Activated naive CD8-positive, alpha-beta T cell treated with anti-CD3 and anti-CD28 coated beads, Interleukin-2, amount 50 U/mL, for 24 hours (primary cell): ENCODE measurements at regions not wholly inside any gene's neighbourhood (a gene's known extent, or its start where the extent isn't known, plus 50 kb on each side); places are given as distances from the start of the nearest gene placed in this dataset.
"Not testable (repeated sequence)": the region's sequence is repeated elsewhere in the genome, so short reads cannot be mapped to it uniquely, and the experiment has no call there.

Experiments
- ATAC-seq: fragments of 150-1000 bp; cut with Tn5 transposase; one replicate; pipeline ENCODE4 v1.10.0; 2021
- DNase-seq: peaks from one replicate; pipeline ENCODE4 v3.0.0; 2021
- H3K27ac Mint-ChIP-seq: one replicate; pipeline ENCODE4 v1.8.0; 2021; ENCODE audit warnings: mild to moderate bottlenecking, mixed read lengths
- H3K27me3 Mint-ChIP-seq: one replicate; pipeline ENCODE4 v1.8.0; 2021; ENCODE audit warnings: mixed read lengths
- H3K36me3 Mint-ChIP-seq: one replicate; pipeline ENCODE4 v1.8.0; 2021; ENCODE audit warnings: low read depth, mixed read lengths
- H3K4me1 Mint-ChIP-seq: one replicate; pipeline ENCODE4 v1.8.0; 2021; ENCODE audit warnings: mixed read lengths
- H3K4me3 Mint-ChIP-seq: one replicate; pipeline ENCODE4 v1.8.0; 2021; ENCODE audit warnings: mild to moderate bottlenecking, moderate library complexity, mixed read lengths
- H3K9me3 Mint-ChIP-seq: one replicate; pipeline ENCODE4 v1.8.0; 2021; ENCODE audit warnings: mixed read lengths

DNA sequence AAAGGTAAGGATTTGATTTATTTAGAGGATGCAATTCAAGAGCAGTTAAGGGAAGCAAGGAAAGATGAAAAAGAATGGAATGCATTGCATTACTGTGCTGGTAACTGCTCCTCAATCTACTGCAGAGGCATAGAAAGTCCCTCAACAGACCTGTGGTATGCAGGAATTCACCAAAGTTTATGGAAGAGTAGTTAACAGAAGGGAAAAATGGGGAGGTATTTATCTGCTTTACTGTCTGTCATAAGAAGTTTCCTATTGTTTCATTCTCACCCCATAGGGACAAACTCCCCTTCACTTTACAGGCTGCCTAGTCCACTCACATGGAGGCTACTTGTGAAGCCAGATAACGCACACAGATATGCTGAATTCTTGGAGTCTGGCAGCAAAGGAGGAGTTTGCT lies 354.9 kb upstream of the SPRY2 start:
- Mint-ChIP-seq H3K4me1 (no peaks in the 10 kb centered on the region), H3K9me3 (no peaks in the 10 kb centered on the region), H3K27ac (no peak overlapping the region), H3K4me3 (no peak overlapping the region), H3K27me3 (no peaks in the 10 kb centered on the region), H3K36me3 (no peaks in the 10 kb centered on the region)
- ATAC-seq, result no peak
- no peak for DNase-seq

DNA sequence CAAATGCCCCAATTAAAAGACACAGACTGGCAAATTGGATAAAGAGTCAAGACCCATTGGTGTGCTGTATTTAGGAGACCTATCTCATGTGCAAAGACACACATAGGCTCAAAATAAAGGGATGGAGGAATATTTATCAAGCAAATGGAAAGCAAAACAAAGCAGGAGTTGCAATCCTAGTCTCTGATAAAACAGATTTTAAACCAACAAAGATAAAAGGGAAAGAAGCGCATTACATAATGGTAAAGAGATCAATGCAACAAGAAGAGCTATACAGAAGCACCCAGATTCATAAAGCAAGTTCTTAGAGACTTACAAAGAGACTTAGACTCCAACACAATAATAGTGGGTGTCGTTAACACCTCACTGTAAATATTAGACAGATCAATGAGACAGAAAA lies 350.9 kb upstream of the SPRY2 start:
- H3K27ac Mint-ChIP-seq, H3K27me3 Mint-ChIP-seq, H3K9me3 Mint-ChIP-seq, ATAC-seq, DNase-seq, H3K4me1 Mint-ChIP-seq, H3K4me3 Mint-ChIP-seq, H3K36me3 Mint-ChIP-seq: not testable (repeated sequence)

DNA sequence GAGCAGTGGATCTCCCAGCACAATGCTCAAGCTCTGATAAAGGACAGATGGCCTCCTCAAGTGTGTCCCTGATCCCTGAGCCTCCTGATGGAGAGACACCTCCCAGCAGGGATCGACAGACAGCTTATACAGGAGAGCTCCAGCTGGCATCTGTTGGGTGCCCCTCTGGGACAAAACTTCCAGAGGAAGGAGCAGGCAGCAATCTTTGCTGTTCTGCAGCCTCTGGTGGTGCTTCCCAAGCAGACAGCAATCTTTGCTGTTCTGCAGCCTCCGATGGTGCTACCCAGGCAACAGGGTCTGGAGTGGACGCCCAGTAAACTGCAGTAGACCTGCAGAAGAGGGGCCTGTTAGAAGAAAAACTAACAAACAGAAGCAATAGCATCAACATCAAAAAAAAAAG lies 349.3 kb upstream of the SPRY2 start:
- Mint-ChIP-seq H3K27me3 (no peaks in the 10 kb centered on the region), H3K9me3 (no peaks in the 10 kb centered on the region), H3K27ac (no peak overlapping the region), H3K36me3 (no peaks in the 10 kb centered on the region), H3K4me3 (no peak overlapping the region), H3K4me1 (no peaks in the 10 kb centered on the region)
- ATAC-seq (no peak), DNase-seq (no peak)

DNA sequence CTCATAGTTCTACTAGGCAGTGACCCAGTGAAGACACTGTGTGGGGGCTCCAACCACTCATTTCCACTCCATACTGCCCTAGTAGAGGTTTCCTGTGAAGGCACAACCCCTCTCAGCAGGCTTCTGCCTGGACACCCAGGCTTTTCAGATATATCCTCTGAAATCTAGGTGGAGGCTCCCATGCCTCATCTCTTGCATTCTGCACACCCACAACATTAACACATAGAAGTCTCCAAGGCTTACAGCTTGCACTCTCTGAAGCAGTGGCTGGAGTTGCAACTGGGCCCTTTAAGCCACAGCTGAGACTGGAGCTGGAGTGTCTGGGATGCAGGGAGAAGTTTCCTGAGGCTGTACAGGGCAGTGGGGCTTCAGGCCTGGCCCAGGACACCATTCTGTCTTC lies 347.7 kb upstream of the SPRY2 start:
- Mint-ChIP-seq H3K27me3 (no peaks in the 10 kb centered on the region), H3K4me3 (no peak overlapping the region), H3K4me1 (no peaks in the 10 kb centered on the region), H3K36me3 (no peaks in the 10 kb centered on the region), H3K27ac (no peak overlapping the region), H3K9me3 (no peaks in the 10 kb centered on the region)
- ATAC-seq (no peak), DNase-seq (no peak)

DNA sequence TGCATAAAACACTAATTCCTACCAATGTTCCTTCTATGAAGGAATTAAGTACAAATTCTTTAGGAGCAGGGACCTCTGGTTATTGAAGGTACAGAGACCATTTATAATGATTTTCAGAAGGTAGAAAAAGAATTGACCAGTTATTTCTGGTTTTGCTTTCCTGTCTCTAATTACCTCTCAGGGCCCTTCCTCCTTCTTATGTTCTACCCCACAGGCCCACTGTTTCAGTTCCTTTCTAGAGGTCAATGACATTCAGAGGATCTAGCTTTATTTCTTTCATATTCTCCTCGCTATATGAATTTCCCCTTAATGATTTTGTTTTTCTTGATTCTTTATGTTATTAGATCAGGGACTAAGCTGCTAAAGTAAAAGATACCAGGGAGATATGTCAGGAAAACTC lies 345.0 kb upstream of the SPRY2 start:
- H3K27me3 Mint-ChIP-seq, result no peaks in the 10 kb centered on the region
- H3K4me3 Mint-ChIP-seq, result no peak overlapping the region
- ATAC-seq (no peak), DNase-seq (no peak)
- no peaks in the 10 kb centered on the region for H3K9me3 Mint-ChIP-seq
- H3K4me1 Mint-ChIP-seq, result no peaks in the 10 kb centered on the region
- no peaks in the 10 kb centered on the region for H3K36me3 Mint-ChIP-seq
- H3K27ac Mint-ChIP-seq, result no peak overlapping the region

DNA sequence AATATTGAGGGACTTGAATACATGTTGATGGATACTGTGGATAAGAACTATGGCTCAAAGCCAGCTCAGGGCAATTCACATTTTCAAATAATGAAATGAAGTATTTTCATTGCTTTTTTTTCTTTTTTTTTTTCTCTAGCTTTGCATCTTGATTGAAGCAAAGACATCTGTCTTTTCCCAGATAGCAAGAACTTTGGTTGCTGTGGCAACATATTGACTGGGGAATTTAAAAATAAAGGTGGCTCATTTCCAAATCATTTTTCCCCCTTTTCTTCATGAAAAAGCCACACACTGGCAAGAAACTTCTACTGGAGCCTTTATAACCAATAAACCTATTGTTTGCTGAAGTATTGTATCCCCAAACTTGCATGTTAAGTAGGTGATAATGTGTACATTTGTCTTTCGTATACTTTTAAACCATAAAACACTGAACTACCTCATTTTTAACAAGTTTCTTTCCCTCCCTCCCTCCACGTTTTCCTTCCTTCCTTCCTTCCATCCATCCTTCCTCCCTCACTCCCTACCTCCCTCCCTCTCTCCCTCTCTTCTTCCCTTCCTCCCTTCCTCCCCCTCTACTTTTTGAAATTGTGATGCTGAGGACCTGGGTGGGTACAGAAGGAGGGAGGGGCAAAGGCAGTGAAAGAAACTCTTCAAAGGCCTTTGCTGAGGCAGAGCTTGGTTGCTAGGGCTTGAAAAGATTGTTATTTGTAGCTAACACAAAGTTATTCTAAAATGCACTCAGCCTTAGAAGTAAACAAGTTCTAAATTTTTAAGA lies 343.5 kb upstream of the SPRY2 start:
- Mint-ChIP-seq H3K27me3 (no peaks in the 10 kb centered on the region), H3K4me1 (no peaks in the 10 kb centered on the region), H3K9me3 (peaks cover 2% of the 10 kb centered on the region), H3K27ac (no peak overlapping the region), H3K36me3 (no peaks in the 10 kb centered on the region), H3K4me3 (no peak overlapping the region)
- ATAC-seq (no peak), DNase-seq (no peak)

DNA sequence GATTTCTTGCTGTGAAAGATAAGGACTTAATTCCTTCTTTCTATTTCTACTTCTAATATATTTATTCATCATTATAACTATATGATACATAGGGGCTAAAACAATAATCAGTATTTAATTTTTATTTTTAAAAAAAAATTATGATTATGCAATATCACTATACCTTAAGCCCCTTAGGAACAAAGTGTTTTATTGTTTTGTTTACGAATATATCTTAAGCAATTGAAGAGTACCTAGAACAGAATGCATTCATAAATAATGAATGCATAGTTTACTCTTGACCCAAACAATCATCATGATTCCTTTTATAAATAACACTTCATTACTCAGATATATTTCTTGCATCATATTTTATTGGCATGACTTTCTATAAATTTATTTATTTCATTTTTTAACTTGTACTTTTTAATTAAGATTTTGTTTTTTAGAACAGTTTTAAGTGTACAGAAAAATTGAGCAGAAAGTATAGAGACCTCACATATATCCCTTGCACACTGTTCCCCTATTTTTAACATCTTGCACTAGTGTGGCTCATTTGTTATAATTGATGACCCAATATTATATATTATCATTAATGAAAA lies 339.9 kb upstream of the SPRY2 start:
- no peak overlapping the region for H3K4me3 Mint-ChIP-seq
- H3K4me1 Mint-ChIP-seq, result no peaks in the 10 kb centered on the region
- H3K27ac Mint-ChIP-seq, result no peak overlapping the region
- no peaks in the 10 kb centered on the region for H3K27me3 Mint-ChIP-seq
- H3K36me3 Mint-ChIP-seq, result no peaks in the 10 kb centered on the region
- no peak for DNase-seq
- peaks cover 10% of the 10 kb centered on the region for H3K9me3 Mint-ChIP-seq
- ATAC-seq, result no peak

DNA sequence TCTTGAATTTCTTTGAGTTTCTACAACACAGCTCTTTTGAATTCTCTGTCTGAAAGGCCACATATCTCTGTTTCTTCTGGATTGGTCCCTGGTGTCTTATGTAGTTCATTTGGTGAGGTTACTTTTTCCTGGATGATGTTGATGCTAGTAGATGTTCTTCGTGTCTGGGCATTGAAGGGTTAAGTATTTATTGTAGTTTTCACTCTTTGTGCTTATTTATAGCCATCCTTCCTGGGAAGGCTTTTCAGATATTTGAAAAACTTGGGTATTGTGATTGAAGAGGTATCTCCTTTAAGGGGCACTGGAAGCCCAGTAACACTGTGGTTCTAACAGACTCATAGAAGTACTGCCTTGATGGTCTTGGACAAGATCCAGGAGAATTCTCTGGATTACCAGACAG lies 338.5 kb upstream of the SPRY2 start:
- no peak for DNase-seq
- Mint-ChIP-seq H3K27ac (no peak overlapping the region), H3K27me3 (no peaks in the 10 kb centered on the region), H3K4me1 (no peaks in the 10 kb centered on the region), H3K9me3 (peaks cover 10% of the 10 kb centered on the region), H3K4me3 (no peak overlapping the region), H3K36me3 (no peaks in the 10 kb centered on the region)
- ATAC-seq, result no peak

DNA sequence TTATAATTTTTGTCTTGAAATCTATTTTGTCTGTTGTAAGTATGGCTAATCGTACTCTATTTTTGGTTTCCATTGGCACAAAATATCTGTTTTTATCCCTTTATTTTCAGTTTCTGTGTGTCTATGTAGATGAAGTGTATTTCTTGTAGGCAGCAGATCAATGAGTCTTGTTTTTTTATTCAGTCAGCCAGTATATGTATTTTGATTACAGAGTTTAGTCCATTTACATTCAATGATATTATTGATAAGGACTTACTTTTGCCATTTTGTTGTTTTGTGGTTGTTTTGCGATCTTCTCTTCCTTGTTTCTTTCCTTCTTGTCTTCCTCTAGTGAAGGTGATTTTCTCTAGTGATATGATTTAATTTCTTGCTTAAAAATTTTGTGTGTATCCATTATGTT lies 336.3 kb upstream of the SPRY2 start:
- Mint-ChIP-seq H3K27ac (no peak overlapping the region), H3K36me3 (no peaks in the 10 kb centered on the region), H3K27me3 (no peaks in the 10 kb centered on the region), H3K9me3 (peaks cover 21% of the 10 kb centered on the region), H3K4me3 (no peak overlapping the region), H3K4me1 (no peaks in the 10 kb centered on the region)
- DNase-seq (no peak), ATAC-seq (no peak)

DNA sequence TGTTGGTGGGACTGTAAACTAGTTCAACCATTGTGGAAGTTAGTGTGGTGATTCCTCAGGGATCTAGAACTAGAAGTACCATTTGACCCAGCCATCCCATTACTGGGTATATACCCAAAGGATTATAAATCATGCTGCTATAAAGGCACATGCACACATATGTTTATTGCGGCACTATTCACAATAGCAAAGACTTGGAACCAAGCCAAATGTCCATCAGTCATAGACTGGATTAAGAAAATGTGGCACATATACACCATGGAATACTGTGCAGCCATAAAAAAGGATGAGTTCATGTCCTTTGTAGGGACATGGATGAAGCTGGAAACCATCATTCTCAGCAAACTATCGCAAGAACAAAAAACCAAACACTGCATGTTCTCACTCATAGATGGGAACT lies 334.5 kb upstream of the SPRY2 start:
- not testable (repeated sequence) for H3K4me1 Mint-ChIP-seq, H3K27me3 Mint-ChIP-seq, H3K4me3 Mint-ChIP-seq, DNase-seq, H3K36me3 Mint-ChIP-seq, H3K27ac Mint-ChIP-seq, ATAC-seq
- peaks cover 21% of the 10 kb centered on the region for H3K9me3 Mint-ChIP-seq

DNA sequence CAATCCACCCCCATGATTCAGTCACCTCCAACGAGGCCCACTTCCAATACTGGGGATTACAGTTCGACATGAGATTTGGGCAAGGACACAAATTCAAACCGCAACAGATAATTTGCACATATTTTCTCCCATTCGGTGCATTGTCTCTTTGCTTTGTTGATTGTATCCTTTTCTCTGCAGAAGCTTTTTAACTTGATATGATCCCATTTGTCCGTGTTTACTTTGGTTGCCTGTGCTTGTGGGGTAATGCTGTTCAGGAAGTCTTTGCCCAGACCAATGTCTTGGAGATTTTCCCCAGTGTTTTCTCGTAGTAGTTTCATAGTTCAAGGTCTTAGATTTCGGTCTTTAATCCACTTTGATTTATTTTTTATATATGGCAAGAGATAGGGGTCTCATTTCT lies 330.8 kb upstream of the SPRY2 start:
- Mint-ChIP-seq H3K4me1 (no peaks in the 10 kb centered on the region), H3K36me3 (no peaks in the 10 kb centered on the region), H3K27me3 (no peaks in the 10 kb centered on the region), H3K4me3 (no peak overlapping the region), H3K27ac (no peak overlapping the region), H3K9me3 (peaks cover 11% of the 10 kb centered on the region)
- DNase-seq (no peak), ATAC-seq (no peak)

DNA sequence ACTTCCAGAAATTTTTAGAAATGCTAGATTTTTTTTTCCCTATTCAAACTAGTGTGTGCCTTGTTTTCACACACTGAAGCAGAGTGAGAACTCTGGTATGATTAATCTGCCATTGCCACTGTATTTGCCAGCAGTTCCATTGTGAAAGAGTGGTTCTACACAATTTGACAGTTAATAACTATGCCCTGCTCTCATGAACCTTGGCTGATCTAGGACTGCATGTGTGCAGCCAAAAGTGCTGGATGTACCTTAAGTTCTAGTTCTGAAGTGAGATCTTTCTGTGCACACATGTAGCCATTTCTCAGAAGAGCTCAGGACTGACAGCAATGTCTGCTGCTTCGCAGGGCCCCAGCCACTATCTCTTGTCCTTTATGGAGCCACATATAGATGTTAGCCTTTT lies 328.2 kb upstream of the SPRY2 start:
- Mint-ChIP-seq H3K4me3 (no peak overlapping the region), H3K4me1 (no peaks in the 10 kb centered on the region), H3K9me3 (peaks cover 11% of the 10 kb centered on the region), H3K27me3 (no peaks in the 10 kb centered on the region), H3K27ac (no peak overlapping the region), H3K36me3 (no peaks in the 10 kb centered on the region)
- ATAC-seq (no peak), DNase-seq (no peak)

DNA sequence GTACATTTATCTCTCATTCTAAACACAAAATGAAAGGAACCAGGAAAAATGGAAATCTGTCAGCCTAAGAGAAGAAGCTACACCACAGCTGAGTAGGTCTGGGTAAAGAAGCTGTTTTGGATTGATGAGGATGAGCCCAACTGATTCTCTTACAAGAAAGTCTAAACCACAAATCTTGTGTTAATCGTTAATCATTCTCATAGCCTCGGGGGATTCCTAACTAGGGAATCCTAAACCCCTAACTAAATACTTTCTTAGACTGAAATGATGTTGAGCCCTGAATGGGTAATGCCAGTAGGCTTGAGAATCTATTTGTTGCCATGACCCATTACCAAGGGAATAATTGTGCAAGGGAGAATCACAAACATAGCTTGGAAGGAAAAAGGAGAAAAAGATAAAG lies 327.5 kb upstream of the SPRY2 start:
- Mint-ChIP-seq H3K27me3 (no peaks in the 10 kb centered on the region), H3K4me1 (no peaks in the 10 kb centered on the region), H3K9me3 (peaks cover 8% of the 10 kb centered on the region), H3K27ac (no peak overlapping the region), H3K36me3 (no peaks in the 10 kb centered on the region), H3K4me3 (no peak overlapping the region)
- DNase-seq (no peak), ATAC-seq (no peak)

DNA sequence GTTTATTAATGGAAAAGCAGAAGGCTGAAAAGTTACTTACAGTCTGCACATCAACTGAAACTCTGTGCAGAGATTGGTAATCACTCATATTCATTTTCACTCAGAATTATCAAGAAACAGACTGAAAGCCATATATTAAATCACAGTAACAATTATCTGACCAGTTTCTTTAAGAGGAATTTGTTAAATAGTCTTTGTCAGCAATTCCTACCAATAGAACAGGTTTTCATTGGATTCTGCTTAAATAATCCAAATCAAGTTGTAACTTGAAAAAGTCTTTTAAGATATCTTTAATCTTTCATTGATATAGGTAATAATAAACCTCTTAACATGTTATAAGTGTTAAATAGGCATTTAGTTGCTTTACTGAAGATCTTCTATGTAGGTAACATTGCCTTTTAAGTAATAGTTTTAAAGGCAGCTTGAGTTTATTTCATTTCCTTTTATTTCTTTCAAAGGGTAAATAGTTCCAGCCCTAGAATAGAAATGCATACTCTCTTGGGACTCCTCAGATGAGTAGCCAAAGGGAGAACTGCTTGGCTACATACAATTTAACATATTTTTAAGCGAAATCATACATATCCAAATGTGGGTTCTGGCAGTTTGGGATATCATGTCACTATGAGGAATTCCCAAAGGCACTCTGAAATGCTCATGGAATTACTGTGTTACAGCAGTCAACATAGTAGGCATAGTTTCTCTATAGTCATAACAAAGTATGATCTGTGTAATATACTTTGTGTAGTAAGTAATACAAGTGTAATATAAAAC lies 326.0 kb upstream of the SPRY2 start:
- Mint-ChIP-seq H3K4me3 (no peak overlapping the region), H3K36me3 (no peaks in the 10 kb centered on the region), H3K27me3 (no peaks in the 10 kb centered on the region), H3K4me1 (no peaks in the 10 kb centered on the region), H3K9me3 (no peaks in the 10 kb centered on the region), H3K27ac (no peak overlapping the region)
- no peak for DNase-seq
- no peak for ATAC-seq

DNA sequence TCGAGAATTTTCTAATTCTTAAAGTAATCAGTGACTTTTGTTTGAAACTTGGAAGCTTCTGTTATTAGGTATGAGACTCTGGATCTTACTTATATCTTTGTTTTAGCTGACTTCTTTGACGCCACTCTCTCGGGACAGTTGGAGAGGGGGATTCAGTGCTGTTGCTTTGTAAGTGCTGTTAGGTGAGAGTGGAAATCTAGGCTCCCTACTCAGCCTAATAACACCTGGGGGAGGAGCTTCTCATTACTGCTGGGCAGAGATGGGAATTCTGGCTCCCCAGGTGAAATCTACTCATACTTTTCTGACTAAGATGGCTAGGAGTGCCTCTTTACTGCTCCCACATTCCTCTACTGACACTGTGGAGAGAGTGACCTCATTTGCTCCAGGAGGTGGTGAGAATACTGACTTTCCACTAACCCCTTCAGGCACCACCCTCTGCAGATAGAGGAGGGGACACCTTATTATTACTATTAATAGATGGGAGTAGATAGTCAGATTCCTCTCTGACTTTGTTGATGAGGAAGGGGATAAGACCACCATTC lies 324.9 kb upstream of the SPRY2 start:
- Mint-ChIP-seq H3K27ac (no peak overlapping the region), H3K4me3 (no peak overlapping the region), H3K27me3 (no peaks in the 10 kb centered on the region), H3K36me3 (no peaks in the 10 kb centered on the region), H3K4me1 (no peaks in the 10 kb centered on the region), H3K9me3 (no peaks in the 10 kb centered on the region)
- no peak for DNase-seq
- ATAC-seq, result no peak
